Astrocyte of the spinal cord (primary cell): ENCODE measurements at regions not wholly inside any gene's neighbourhood (a gene's known extent, or its start where the extent isn't known, plus 50 kb on each side); places are given as distances from the start of the nearest gene placed in this dataset.
"Not testable (repeated sequence)": the region's sequence is repeated elsewhere in the genome, so short reads cannot be mapped to it uniquely, and the experiment has no call there.

Experiments
- DNase-seq: peaks from one replicate; pipeline ENCODE4 v3.0.0; 2011; ENCODE audit warnings: low read depth, low spot score
- H3K4me3 ChIP-seq: 2 replicates; pipeline ENCODE4 v1.5.1; 2011; ENCODE audit warnings: low read depth, mild to moderate bottlenecking, low read length, moderate library complexity
- CTCF ChIP-seq: IDR thresholded peaks from 2 replicates; pipeline ENCODE4 v1.5.1; 2012; ENCODE audit warnings: low read depth, mild to moderate bottlenecking, low read length, inconsistent platforms
- in situ Hi-C: cut with HindIII; loops from 2 replicates; pipeline ENCODE4 v1.10.0; 2017; ENCODE audit warnings: low sequenced_read_pairs

- in situ Hi-C loops, result no loop called here
- no peak for DNase-seq
- TF ChIP-seq CTCF, result no peak
- no peak overlapping the region for H3K4me3 ChIP-seq
Observed at GRCh38 chr2:8440029-8440778, 241.7 kb upstream of the ID2 start.

- in situ Hi-C loops, result no loop called here
- no peak for TF ChIP-seq CTCF
- no peak overlapping the region for H3K4me3 ChIP-seq
- DNase-seq, result no peak
Observed at GRCh38 chr2:8441371-8441770, 240.5 kb upstream of the ID2 start.

- in situ Hi-C loops, result no loop called here
- DNase-seq, result no peak
- H3K4me3 ChIP-seq, result no peak overlapping the region
- no peak for TF ChIP-seq CTCF
Observed at GRCh38 chr2:8441986-8442385, 239.9 kb upstream of the ID2 start.

GRCh38 chr2:8442833-8443486 lies 238.9 kb upstream of the ID2 start:
- no peak overlapping the region for H3K4me3 ChIP-seq
- no peak for DNase-seq
- no peak for TF ChIP-seq CTCF
- in situ Hi-C loops, result no loop called here

GRCh38 chr2:8445580-8445979 lies 236.3 kb upstream of the ID2 start:
- no peak for DNase-seq
- no peak overlapping the region for H3K4me3 ChIP-seq
- in situ Hi-C loops, result no loop called here
- no peak for TF ChIP-seq CTCF

- DNase-seq, in situ Hi-C loops, H3K4me3 ChIP-seq: not testable (repeated sequence)
Observed at GRCh38 chr2:8446751-8447150, 235.1 kb upstream of the ID2 start.

GRCh38 chr2:8447610-8448221 lies 234.1 kb upstream of the ID2 start:
- DNase-seq, result peak; percentile 31
- no peak overlapping the region for H3K4me3 ChIP-seq
- in situ Hi-C loops, result no loop called here
- TF ChIP-seq CTCF, result no peak
